HUDEP-2 (cell line): ENCODE measurements at regions not wholly inside any gene's neighbourhood (a gene's known extent, or its start where the extent isn't known, plus 50 kb on each side); places are given as distances from the start of the nearest gene placed in this dataset.
A peak's percentile ranks its signal among the peaks of the same experiment; 100 is the strongest.

Source experiments
- DNase-seq, 76 experiments: peaks; one replicate each; lab custom pipeline; 2025; ENCODE audit not compliant: unreplicated experiment in 76 of 76; lab: John Stamatoyannopoulos, UW

DNA sequence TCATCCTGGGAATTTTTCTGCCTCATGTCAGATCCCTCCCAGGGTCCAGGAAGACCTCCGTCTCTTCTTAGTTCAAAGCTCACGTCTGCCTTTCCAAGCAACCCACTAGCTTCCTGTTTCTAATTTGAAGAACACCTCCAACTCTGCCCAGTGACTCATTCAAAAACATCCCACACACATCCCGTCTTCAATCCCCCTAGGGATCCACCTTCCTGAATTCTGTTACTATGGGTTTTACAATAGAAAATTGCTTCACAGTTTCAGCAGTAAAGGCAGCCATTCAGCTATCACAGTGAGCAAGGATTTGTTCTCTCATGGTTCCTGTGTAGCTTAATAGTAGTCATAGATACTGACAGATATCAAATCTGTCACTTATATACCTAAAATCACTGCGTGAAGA is 308.3 kb upstream of the CCDC54 start:
- DNase-seq = no peak

DNA sequence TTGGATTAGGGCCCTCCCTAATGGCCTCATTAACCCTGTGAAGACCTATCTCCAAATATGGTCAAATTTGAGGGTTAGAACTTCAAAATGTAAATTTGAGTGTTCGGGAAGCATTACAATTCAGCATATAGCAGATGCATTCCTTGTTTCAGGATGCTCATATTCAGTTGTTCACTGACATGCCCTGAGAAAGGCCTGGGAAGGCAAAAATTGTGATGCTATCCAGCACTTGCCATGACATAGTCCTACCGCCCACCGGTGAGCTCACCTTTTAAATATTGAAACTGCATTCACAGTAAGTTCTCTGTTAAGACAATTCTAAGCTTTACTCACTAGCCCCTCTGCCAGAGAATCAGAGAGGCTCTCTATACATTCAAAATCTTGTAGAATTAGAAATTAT is 300.3 kb upstream of the CCDC54 start:
- no peak for DNase-seq

DNA sequence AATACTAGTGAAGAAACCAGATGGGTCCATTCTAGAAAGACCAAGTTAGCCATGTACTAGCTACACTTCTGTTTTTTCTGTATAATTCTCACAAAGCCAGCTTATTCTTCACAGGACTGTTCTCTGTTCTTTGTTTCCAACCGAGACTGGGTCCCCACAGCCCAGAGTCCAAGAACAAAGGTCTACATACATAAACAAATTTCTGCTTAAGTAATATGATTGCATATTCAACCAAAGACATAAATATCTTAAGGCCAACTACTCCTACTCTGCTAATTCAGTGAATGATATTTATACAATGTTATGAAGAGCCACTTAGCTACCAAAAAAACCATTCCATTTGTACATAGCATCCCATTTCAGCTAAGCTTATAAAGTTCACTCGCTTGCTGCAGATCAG is 299.8 kb upstream of the CCDC54 start:
- no peak for DNase-seq

DNA sequence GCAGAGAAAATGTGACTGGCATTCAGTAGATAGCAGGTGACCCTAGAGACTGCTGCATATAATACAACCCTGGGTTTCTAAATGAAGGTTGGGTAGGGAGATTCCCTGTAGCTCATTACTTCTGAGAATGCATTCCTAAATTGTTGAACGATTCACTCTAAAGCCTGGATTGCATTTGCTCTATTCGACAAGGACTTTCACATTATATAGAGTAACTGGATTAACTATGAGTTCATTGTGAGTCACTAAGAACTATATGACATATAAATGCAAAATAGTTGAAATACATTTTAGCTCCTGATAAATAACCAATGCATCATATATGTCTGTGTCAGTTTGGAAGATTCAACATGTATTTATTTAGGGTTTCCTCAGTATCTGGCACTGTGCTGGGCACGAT is 294.7 kb upstream of the CCDC54 start:
- no peak for DNase-seq

DNA sequence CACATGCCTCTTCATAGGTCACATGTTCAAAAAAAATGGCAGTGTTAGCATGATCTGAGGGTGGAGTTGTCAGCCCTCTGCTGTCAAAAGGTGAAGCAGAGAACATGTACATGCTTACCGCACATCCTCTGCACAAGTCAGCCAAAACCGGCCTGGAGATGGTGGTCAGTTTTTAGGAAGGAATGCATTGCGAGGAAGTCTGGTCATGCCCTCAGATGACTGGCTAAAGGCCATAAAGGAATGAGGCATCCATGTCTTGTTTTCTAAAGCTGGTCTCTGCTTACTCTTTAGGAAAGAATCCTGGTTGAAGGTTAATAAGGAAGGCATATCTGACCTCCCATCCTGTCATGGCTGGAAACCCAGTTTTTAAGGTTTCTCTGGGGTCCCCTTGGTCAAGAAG is 292.0 kb upstream of the CCDC54 start:
- no peak for DNase-seq

DNA sequence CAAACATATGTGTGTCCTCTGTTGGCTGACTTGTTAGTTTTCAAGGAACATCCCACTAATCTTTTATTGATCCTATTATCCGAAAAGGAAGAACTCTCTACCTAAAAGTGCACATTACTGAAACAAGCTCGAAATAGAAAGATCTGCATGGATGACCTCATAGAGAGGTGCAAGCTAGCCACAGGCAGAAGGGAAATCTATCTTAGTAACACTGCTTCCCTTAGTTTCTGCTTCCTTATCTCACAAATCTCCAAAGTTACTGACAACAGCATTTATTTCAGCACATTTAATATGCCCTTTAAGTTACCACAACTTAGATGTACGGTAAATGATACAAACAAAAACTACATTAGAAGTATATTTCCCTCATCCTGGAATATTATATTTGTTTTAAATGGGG is 285.1 kb upstream of the CCDC54 start:
- DNase-seq = no peak

DNA sequence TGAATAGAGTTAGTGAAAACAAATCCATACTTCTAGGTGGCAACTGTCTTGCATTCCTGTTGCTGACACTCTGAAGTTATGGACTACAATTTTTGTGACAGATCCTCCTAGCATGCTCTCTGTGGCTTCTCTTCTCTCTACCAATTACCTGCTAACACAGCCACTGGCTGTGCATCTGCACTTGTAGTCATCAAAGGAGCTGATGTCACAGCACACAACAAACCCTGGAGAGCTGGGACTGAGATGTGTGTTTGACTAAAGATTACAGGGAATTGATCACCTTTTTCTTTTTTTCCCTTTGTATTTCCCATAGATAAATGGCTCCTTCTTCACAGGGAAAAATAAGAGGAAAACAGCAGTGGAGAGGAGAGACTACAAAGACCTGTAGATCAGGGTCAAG is 278.4 kb upstream of the CCDC54 start:
- no peak for DNase-seq

DNA sequence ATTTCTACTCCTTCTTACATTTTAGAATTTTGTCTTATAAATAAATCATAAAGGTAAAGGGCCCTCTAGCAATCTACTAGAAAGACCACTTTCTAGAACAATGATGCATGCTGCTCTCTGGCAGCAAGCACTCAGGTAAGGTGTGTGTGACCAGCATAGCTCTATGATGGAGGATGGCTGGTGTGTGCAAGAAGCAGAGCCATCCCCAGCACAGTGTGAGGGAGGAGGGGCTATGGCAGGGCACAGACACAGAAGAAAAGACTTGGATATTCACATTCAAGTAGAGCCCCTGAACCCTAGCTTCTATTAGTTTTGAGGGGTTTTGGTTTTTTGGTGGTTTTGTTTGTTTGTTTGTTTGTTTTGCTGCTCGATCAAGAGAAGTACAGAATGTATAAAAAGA is 277.1 kb upstream of the CCDC54 start:
- DNase-seq = no peak

DNA sequence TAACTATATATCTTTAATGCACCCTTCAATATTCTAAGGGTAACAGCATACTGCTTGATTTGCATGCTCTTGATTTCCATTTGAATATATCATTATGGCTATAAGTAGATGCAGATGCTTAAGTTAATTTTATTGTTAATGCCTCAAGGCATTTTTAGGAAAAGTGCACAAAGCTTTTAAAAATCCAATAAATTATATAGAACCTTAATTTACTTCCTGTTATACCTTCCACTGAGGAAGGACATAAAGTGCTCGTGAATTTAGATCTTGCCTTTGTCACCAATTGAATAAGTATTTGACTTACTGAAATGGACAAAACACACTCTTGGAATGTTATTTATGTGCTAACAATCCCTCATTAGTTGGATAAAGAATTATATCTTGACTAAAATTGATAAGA is 276.7 kb upstream of the CCDC54 start:
- no peak for DNase-seq

DNA sequence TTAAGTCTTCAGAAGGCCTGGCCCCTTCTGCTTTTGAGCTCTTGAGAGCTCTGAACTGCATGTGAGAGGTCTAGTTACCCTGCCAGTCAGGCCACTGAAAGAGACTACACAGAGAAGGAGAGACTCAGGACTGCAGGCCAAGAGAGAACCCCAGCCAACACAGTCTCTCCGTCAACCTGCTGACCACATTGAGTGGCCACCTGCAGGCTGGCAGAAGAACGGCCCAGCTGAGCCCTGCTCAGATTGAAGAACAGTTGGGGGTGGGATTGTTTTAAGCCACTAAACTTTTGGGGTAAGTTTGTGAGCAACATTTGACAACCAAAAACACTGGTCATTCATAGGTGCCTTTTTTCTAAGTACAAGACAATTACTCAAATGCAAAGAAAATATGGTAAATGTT is 273.5 kb upstream of the CCDC54 start:
- no peak for DNase-seq

DNA sequence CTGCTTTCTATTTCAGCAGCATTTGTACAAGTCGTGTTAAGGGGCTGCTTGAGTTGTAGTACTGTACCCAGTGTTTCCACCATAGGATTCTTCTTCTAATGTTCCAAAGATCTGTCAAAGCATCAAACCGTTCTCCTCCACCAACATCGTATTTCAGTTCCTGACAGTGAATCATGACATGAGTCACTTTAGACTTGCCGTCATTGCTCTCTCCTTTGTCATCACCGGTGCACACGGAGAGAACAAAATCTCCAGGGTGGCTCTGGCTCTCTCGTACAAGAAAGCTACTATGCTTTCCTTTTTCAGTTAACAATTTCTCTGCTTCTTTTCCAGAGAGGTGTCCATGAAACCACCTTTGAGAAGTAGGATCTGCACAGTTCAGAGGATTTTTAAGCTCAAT is 270.9 kb upstream of the CCDC54 start:
- no peak for DNase-seq

DNA sequence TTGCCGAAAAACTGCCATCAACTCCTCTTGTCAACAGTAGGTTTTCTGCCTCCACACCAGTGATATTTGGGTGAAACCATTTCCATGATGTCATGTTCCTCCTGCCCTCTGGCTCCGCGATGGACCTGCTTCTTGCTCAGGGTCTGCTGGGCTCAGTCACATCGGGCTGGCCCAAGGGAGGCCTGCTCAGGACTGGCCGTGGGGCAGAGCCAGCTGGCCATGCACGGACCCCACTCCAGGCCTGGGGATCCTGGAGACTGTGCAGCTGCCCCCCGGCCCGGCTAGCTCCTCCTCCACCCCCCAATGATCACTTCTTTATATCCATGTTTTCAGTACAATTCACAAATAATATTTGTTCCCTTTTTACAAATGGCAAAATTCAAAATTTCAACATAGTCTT is 270.3 kb upstream of the CCDC54 start:
- no peak for DNase-seq

DNA sequence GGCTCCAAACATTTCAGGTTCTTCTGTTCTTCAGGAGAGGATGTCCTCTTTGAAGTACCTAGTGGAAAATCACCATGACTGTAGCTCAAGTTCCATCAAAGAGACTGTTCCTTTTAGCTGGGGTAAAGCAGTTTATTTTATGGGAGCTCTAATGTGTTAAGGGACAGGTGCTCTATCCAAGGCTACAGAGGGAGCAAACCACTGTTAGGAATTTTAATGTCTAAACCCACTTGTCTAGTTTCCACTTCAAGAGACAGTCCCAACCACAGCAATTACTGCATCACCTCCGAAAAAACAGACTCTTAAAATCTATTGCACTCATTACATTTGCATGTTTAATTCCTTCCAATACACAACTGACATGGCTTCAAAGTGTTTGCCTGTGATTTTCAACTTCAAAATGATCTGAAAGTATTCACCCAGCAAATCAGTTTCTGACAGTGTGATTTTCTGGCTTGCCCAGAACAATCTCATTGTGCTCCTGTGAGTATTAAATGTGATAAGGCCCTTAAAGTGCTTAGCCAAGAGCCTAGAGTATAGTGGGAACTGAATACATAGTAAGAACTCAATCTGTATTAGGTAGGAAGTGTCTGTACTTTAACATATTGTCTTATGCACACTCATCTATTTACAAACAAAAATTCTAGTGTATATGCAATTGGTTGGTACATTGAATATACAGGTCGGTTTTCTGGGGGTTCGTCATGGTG is 266.5 kb upstream of the CCDC54 start:
- no peak for DNase-seq

DNA sequence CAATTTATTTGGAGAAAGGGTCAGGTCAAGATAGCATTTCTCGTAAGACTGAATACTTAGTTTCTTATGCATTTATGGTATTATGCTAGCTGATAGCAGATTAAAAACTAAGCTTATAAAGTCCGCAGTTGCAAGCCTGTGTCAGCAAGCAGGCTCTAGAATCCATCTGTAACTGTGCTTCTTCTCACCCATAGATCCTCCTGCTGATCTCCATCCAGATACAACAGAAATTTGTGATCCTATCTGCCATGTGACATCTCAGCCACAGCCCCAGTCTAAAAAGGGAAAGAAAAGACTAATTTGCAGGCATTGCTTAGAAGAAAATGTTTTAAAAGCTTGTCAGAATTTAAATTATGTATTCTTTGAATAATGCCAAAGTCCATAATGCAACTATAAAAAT is 265.4 kb upstream of the CCDC54 start:
- DNase-seq = no peak

DNA sequence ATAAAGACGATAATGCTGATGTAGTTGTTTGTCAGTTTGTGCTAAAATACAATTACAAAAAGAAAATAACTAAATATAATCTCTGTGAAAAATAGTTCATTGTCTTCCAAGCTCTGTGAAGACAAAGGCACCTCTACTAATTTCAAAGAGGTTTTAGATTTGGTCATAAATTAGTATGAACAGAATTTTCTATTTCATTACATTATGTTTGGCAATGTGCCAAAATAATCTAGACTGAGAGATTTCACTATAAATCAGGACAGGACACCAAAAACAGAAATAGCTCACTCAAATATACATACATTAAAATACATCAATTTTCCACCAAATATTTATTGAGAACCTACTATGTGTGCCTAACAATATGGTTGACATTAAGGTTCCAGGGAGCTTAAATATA is 264.9 kb upstream of the CCDC54 start:
- DNase-seq = no peak

DNA sequence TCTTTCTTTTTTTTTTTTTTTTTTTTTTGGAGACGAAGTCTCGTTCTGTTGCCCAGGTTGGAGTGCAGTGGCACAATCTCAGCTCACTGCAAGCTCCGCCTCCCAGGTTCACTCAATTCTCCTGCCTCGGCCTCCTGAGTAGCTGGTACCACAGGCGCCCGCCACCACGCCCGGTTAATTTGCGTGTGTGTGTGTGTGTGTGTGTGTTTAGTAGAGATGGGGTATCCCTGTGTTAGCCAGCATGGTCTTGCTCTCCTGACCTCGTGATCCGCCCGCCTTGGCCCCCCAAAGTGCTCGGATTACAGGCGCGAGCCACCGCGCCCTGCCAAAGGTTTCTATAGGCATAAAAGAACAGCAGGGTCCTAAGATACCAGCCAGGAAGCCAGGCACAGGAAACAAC is 261.0 kb upstream of the CCDC54 start:
- no peak for DNase-seq

DNA sequence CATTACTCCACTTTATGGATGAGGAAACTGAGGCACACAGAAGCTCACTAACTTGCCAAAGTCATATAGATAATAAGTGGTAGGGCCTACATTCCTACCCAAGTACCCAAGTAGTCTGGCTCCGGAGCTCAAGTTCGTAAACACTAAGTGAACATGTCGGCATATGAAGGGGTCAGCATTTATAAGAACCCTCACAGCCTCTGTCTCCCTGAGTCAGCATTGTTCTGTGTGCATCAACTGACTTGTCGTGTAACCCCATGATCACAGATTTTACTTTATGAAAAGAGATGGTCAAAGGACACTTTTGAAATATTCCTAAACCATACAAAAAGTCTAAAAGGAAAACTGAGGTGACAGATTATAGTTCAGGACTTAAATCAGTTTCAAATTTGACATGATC is 260.1 kb upstream of the CCDC54 start:
- DNase-seq = no peak

DNA sequence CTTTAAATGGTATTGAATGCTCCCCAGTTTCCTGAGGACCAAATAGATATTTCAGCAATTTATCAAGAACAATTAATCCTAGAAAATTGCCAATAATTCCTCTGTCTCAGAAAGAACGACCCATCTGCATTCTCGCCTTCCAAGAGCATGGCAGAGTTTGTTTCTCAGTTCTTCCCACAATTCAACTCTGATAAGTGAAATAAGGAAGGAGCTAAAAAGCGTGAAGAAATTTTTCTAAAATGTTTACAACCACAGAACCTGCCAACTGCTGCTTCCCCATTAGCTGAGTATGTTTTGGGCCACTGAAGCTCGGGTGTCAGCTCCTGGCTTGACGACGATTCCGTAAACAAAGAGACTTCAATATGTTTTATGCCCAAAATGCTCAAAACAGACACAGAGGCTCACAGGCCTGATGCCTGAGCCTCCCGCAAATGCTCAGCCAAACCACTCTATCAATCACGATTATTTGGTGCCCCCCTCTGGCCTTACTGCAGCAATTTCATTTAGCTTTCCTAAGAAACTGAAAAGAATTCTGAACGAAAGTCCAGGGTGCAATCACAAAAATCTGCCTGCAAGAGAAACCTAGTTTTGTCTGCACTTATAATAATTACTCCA is 259.2 kb upstream of the CCDC54 start:
- DNase-seq = peak in 44 of 76 experiments; percentile 1 to 45 (median 17)

DNA sequence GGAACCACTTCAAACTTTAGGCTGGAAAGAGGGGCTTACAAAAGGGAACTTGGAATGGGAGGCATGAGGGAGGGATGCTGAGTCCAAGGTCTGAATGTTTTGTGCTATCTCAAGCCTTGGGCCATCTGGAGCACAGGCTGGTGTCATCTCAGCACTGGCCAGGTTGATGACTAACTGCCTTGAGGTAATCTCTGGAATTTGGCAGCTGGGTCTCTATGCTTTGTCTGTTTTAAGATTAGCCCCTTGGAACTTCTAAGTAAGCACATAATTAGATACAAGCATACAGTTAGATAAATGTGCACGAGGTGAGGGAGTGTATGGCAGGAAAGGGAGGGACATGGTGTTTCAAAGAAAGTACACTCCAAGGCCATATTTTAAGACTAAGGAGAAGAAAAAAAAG is 252.4 kb upstream of the CCDC54 start:
- DNase-seq = peak in 67 of 76 experiments; percentile 5 to 87 (median 45)

DNA sequence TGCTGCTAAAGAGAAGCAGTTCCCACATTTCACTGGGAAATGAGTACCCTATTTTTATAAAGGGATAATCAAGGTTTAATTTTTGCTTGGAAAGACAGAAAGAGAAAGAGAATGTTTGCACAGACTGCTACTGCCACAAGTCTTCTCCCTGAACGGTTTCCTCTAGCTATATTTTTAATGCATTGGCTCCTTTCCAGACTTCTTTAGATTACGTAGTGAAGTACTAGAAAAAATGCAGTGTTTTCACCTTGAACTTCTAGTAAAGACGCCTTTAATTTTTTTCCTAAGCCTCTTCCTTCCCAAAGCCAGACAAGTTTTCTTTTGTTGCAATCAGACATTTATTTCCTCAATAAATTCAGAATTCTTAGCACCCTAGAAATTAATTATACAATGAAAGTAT is 248.3 kb upstream of the CCDC54 start:
- DNase-seq = no peak

DNA sequence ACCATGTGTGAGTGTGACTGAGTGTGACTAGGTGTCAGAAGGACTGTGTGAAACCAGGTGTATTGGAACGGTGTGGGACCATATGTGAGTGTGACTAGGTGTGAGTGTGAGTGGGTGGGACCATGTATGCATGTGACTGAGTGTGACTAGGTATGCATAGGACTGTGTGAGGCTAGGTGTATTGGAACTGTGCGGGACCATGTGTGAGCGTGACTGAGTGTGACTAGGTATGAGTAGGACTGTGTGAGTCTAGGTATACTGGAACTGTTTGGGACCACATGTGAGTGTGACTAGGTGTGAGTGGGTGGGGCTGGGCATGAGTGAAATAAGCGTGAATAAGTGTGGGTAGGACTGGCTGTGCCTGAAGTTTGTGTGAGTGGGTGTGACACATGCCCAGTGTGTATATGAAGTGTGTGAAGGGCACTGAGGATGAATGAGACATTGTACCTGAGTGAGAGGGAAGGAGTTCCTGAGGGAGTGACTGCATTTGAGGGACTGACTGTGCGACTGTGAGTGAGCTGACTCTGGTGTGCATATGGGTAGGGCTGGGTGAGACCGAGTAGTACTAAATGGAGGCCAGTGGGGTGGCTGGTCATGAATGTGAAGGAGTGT is 247.0 kb upstream of the CCDC54 start:
- no peak for DNase-seq

DNA sequence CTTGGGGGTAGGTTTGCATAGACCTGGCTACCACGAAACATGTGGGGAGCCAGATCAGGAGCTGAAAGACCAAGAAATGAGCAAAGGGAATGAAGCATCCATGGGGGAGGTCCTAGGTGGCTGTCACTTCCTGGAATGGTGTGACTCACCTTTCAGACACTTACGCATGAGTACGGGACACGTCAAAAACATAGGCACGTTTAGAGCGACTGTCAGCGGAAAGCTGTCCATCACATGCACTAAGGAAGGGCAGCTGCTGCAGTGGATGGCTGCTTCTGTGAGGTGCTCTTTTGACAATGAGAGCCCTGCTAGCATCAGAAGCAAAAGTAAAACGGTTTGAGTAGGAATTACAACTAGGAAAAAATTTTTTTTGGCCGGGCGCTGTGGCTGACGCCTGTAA is 244.6 kb upstream of the CCDC54 start:
- no peak for DNase-seq
